ENCODE measurements at regions not wholly inside any gene's neighbourhood (a gene's known extent, or its start where the extent isn't known, plus 50 kb on each side); places are given as distances from the start of the nearest gene placed in this dataset.
"Not testable (repeated sequence)": the region's sequence is repeated elsewhere in the genome, so short reads cannot be mapped to it uniquely, and the experiment has no call there.

GRCh38 chr11:112532506-112532905 lies 271.8 kb upstream of the PLET1 start:
- TF ChIP-seq, protein P1, sequence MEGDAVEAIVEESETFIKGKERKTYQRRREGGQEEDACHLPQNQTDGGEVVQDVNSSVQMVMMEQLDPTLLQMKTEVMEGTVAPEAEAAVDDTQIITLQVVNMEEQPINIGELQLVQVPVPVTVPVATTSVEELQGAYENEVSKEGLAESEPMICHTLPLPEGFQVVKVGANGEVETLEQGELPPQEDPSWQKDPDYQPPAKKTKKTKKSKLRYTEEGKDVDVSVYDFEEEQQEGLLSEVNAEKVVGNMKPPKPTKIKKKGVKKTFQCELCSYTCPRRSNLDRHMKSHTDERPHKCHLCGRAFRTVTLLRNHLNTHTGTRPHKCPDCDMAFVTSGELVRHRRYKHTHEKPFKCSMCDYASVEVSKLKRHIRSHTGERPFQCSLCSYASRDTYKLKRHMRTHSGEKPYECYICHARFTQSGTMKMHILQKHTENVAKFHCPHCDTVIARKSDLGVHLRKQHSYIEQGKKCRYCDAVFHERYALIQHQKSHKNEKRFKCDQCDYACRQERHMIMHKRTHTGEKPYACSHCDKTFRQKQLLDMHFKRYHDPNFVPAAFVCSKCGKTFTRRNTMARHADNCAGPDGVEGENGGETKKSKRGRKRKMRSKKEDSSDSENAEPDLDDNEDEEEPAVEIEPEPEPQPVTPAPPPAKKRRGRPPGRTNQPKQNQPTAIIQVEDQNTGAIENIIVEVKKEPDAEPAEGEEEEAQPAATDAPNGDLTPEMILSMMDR (IDR thresholded peaks at IDR 0.05; ENCODE audit: insufficient read depth, low read length) = no peak
- no peak overlapping the region for H3K4me3 ChIP-seq (ENCODE audit: low read depth, low read length)
- DNase-seq (ENCODE audit: low read depth) = no peak

DNA sequence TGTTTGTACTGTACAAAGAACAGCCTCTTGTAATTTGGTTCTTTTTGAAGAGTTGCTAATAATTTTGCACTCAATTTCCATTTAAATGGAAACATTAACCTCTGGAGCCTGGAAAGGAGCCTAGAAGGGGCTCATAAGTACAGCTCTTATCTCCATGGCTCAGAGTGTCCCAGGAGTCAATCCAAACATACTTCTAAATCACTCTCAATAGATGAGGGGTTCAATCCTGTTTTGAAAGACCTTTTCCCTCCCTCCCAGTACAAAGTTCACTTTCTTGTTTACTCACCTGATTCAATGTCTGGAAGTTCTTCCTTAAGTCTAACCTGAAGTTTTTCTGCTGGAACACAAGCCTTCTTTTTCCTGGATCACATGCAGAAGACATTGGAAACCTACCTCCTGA lies 273.0 kb upstream of the PLET1 start:
- no peak overlapping the region for H3K4me3 ChIP-seq (ENCODE audit: low read depth, low read length)
- TF ChIP-seq, protein P1 (IDR thresholded peaks at IDR 0.05; ENCODE audit: insufficient read depth, low read length) = no peak
- DNase-seq (ENCODE audit: low read depth) = no peak

- TF ChIP-seq, protein P1 (IDR thresholded peaks at IDR 0.05; ENCODE audit: insufficient read depth, low read length) = no peak
- no peak for DNase-seq (ENCODE audit: low read depth)
Observed at GRCh38 chr11:112534208-112534607, 273.5 kb upstream of the PLET1 start.

DNA sequence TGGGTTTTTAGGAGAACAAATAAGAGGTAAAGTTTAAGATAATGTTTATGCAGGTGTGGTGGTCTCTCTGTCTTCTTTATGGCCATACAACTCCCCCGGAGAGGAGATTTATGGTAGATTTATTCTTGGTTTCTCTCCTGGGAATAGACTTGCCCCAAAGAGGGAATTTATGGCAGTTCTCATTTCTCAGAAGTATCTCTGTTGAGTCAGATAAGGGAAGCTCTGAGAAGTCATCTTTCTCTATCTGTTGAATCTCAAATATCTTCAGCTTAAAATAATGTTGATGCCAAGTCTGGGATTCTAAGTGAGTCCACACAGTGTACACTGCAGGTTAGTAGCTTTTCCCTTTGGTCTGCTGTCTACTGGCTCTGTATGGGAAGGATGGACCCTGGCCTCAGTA lies 276.4 kb upstream of the PLET1 start:
- no peak for DNase-seq (ENCODE audit: low read depth)
- H3K4me3 ChIP-seq (ENCODE audit: low read depth, low read length) = no peak overlapping the region
- TF ChIP-seq, protein P1 (IDR thresholded peaks at IDR 0.05; ENCODE audit: insufficient read depth, low read length) = no peak

More at GRCh38 chr11:112534208-112534607, 273.5 kb upstream of the PLET1 start:
- H3K4me3 ChIP-seq (ENCODE audit: low read depth, low read length) = no peak overlapping the region

DNA sequence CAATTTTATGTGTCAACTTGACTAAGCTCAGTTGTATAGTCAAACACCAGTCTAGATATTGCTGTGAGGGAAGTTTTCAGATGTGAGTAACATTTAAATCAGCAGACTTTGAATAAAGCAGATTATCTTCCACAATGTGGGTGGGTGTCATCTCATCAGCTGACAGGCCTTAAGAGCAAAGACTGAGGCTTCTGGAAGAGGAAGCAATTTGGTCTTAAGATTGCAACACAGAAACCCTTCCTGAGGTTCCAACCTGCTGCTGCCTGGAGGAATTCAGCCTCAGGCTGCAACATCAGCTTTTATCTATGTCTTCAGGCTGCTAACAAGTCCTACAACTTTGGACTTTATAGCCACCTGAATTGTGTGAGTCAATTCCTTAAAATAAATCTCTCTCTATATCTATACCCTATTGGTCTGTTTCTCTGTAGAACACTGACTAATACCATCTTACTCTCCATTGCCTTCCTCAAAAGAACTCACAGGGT lies 277.2 kb upstream of the PLET1 start:
- H3K4me3 ChIP-seq (ENCODE audit: low read depth, low read length) = no peak overlapping the region
- DNase-seq (ENCODE audit: low read depth) = no peak
- TF ChIP-seq, protein P1 (IDR thresholded peaks at IDR 0.05; ENCODE audit: insufficient read depth, low read length) = no peak

DNA sequence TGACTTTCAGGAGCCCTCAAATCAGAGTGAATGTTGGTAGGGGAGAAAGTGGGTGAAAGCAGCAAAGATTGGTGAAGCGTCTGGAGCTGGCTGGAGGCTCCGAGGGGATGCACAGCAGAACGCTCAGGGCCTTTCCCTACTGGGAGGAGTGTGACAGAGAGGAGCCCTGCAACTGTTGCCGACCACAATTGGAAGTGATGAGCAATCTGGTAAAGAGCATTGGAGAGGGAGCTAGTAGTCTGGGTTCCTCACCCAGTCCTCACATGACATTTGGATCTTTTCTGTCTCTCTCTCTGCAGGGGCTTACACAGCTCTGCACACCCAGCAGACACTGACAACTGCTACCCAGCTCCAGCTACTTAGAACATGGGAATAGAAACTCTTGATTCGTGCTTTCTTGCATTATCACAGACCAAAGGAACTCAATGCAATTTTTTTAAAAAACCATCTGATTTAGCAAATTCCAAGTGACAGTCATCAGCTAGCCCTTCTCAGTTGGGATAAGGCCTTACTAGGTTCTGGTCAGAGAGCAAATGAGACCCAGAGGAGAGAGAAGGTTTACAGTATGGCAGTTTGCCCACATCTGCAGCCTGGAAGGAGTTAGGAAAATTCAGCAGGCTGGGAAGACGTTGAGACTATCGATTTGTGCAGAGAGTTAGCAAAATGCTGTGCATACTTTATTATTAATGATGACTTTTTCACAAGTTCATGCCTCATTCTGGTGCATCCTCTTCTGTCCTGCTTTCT lies 278.0 kb upstream of the PLET1 start:
- H3K4me3 ChIP-seq (ENCODE audit: low read depth, low read length) = no peak overlapping the region
- TF ChIP-seq, protein P1 (IDR thresholded peaks at IDR 0.05; ENCODE audit: insufficient read depth, low read length) = no peak
- DNase-seq (ENCODE audit: low read depth) = no peak

GRCh38 chr11:112539281-112539555 lies 278.6 kb upstream of the PLET1 start:
- not testable (repeated sequence) for H3K4me3 ChIP-seq (ENCODE audit: low read depth, low read length); DNase-seq (ENCODE audit: low read depth)
